Spleen (tissue), 11 donors: ENCODE measurements at regions not wholly inside any gene's neighbourhood (a gene's known extent, or its start where the extent isn't known, plus 50 kb on each side); places are given as distances from the start of the nearest gene placed in this dataset.

Experiments used
- DNase-seq: peaks from one replicate; pipeline ENCODE4 v3.0.0-alpha.2; 2020
- H3K27ac ChIP-seq, 8 donors: fragments of 200-600 bp; sonication (generic) in 7 of 8; 1 replicate in 4 of 8; 2 replicates in 4 of 8; pipeline versions ENCODE4 v1.5.0 to v1.8.0; 2016 to 2021; ENCODE audit warnings: inconsistent platforms in 4 of 8, mild to moderate bottlenecking in 4 of 8, moderate library complexity in 1 of 8
- H3K27me3 ChIP-seq, 7 donors: fragments of 200-600 bp; sonication (generic) in 6 of 7; replicated peaks in 1 of 7; 1 replicate in 4 of 7; 2 replicates in 3 of 7; pipeline versions ENCODE4 v1.5.0 to v1.8.0; 2016 to 2021; ENCODE audit warnings: inconsistent platforms in 3 of 7, mild to moderate bottlenecking in 1 of 7
- H3K36me3 ChIP-seq, 6 donors: fragments of 200-600 bp; sonication (generic) in 5 of 6; 1 replicate in 4 of 6; 2 replicates in 2 of 6; pipeline versions ENCODE4 v1.5.0 to v1.8.0; 2016 to 2021; ENCODE audit warnings: inconsistent platforms in 2 of 6
- H3K4me1 ChIP-seq, 6 donors: fragments of 200-600 bp; sonication (generic) in 5 of 6; 1 replicate in 3 of 6; 2 replicates in 3 of 6; pipeline versions ENCODE4 v1.5.0 to v1.8.0; 2016 to 2021; ENCODE audit warnings: inconsistent platforms in 3 of 6
- H3K4me3 ChIP-seq, 8 donors: fragments of 200-600 bp; sonication (generic) in 7 of 8; 1 replicate in 4 of 8; 2 replicates in 4 of 8; pipeline versions ENCODE4 v1.5.0 to v1.8.0; 2016 to 2021; ENCODE audit warnings: inconsistent platforms in 4 of 8, mild to moderate bottlenecking in 4 of 8, moderate library complexity in 2 of 8
- H3K9me3 ChIP-seq, 8 donors: fragments of 200-600 bp; sonication (generic) in 7 of 8; 1 replicate in 4 of 8; 2 replicates in 4 of 8; pipeline versions ENCODE4 v1.5.0 to v1.8.0; 2016 to 2021; ENCODE audit warnings: inconsistent platforms in 4 of 8
- POLR2A ChIP-seq, 3 donors: fragments of 450-650 bp; IDR thresholded peaks; one replicate each; pipeline ENCODE4 v1.5.1; 2017; ENCODE audit warnings: antibody characterized with exemption in 3 of 3, mild to moderate bottlenecking in 1 of 3
- POLR2AphosphoS5 ChIP-seq, 3 donors: sonication (generic); formaldehyde crosslinking; IDR thresholded peaks; one replicate each; pipeline ENCODE4 v1.5.1; 2017; ENCODE audit warnings: antibody characterized with exemption in 3 of 3
- WGBS, 5 donors: extraction: QIAGEN DNeasy Blood & Tissue Kit in 3 of 5; methylation state at CpG; one replicate each; pipeline versions ENCODE4 v1.1.5 to v1.1.7; 2013 to 2018; 5-methylcytosine and 5-hydroxymethylcytosine counted together
- intact Hi-C: fragments of 100-400 bp; cut with DNase I; formaldehyde crosslinking; loops from one replicate; pipeline ENCODE4 v1.15.0; 2023; ENCODE audit warnings: low total_unique reads
- TF ChIP-seq, protein P1 (sequence below), 11 experiments: fragments of 200-600 bp in 7 of 11; fragments of 450-650 bp in 4 of 11; sonication (generic) in 4 of 11; IDR thresholded peaks in 8 of 11; conservative IDR thresholded peaks in 3 of 11; 1 replicate in 7 of 11; 2 replicates in 4 of 11; pipeline versions ENCODE4 v1.4.0 to v1.8.0; 2016 to 2021; ENCODE audit warnings: antibody characterized with exemption in 11 of 11, inconsistent platforms in 4 of 11, mild to moderate bottlenecking in 1 of 11
- donor health status: healthy with polysubstance abuse.
- donor health status: DM: no; HTN: no; CAD: no; lungs with moderate emphysema.
- donor health status: DM: no; HTN: no; CAD: no.
- donor health status: Bipolar disorder and iron deficiency.
- donor health status: healthy.
- donor health status: DM: no; HTN: no; CAD: no.
- donor health status: DM: yes; HTN: yes; CAD: no.

DNA sequence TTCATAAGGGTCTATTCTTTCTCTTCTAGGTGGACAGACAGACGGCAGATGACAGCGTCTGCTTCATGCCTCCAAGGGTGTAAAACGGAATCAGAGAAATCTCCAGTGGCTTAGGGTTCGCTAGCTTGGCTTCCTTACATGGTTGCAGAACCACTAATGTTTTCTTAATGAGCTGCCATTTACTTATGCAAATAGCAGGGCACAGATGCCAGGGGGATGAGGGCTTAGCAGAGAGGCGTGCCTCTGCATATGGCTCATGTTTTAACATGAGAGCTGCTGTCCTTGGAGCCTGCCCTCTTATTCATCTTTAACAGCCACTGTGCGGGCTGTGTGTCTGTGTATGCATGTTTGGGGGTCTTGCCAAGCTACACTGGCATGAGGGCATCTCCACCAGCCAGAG lies 119.6 kb downstream of the IER5 start:
- DNase-seq: no peak
- TF ChIP-seq POLR2A (IDR thresholded peaks at IDR 0.05): no peak
- Histone ChIP-seq H3K27ac (no peak overlapping the region), H3K4me3 (no peak overlapping the region), H3K27me3 (peaks cover 0 to 41% (median 0%) of the 10 kb centered on the region in 7 donors), H3K9me3 (no peaks in the 10 kb centered on the region), H3K4me1 (no peaks in the 10 kb centered on the region), H3K36me3 (no peaks in the 10 kb centered on the region)
- intact Hi-C loops: no loop called here
- WGBS, 5 donors: 80 to 91% (median 88%) methylated on average over 6 of the region's 6 CpGs

DNA sequence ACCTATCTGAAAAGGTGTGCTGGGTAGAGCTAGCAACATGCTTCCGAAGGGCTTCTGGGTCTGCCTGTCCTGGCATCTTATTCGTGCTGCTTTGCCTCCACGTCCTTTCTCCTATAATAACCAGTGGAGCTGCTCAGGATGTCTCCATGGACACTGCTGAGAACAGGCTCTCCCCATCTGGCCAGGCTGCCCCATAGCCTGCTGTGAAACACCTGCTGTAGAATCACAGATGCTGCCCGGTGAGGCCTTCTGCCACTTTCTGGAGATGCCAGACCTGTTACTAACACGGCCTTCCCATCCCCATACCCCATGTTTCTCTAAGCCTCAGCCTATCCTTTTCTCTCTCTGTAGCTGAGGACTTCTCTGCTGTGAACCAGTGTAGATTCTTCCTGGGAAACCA lies 120.5 kb downstream of the IER5 start:
- Histone ChIP-seq H3K4me3 (no peak overlapping the region), H3K27me3 (peaks cover 0 to 50% (median 0%) of the 10 kb centered on the region in 7 donors), H3K9me3 (no peaks in the 10 kb centered on the region), H3K27ac (no peak overlapping the region), H3K36me3 (no peaks in the 10 kb centered on the region), H3K4me1 (no peaks in the 10 kb centered on the region)
- DNase-seq: no peak
- 77 to 92% (median 89%) methylated on average over 5 of the region's 5 CpGs for WGBS, 5 donors
- TF ChIP-seq POLR2A (IDR thresholded peaks at IDR 0.05): no peak
- intact Hi-C loops: no loop called here

GRCh38 chr1:181213056-181213455 lies 124.6 kb downstream of the IER5 start:
- no peak for DNase-seq

DNA sequence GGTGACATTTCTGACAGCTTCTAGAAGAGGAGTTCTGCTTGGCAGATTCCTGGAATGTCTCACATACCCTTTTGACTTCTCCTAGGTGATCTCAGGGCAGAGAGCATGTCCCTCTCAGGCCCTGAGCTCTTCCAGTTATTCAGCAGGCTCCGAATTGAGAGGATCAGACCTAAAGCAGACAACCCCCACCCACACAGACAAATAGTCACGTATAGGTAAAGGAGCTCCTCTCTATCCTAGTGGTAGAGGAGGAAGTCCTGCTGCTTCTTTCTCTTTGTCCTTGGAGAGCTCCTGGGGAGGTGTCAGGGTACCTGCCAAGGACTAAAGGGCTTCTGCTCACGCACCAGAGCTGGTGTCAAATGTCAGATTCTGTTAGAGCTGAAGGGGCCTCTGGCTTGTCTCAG lies 128.1 kb downstream of the IER5 start:
- intact Hi-C loops: no loop called here
- Histone ChIP-seq H3K9me3 (no peaks in the 10 kb centered on the region), H3K4me3 (no peak overlapping the region), H3K36me3 (no peaks in the 10 kb centered on the region), H3K4me1 (no peaks in the 10 kb centered on the region), H3K27me3 (peaks cover 0 to 43% (median 0%) of the 10 kb centered on the region in 7 donors), H3K27ac (no peak overlapping the region)
- TF ChIP-seq, protein P1, sequence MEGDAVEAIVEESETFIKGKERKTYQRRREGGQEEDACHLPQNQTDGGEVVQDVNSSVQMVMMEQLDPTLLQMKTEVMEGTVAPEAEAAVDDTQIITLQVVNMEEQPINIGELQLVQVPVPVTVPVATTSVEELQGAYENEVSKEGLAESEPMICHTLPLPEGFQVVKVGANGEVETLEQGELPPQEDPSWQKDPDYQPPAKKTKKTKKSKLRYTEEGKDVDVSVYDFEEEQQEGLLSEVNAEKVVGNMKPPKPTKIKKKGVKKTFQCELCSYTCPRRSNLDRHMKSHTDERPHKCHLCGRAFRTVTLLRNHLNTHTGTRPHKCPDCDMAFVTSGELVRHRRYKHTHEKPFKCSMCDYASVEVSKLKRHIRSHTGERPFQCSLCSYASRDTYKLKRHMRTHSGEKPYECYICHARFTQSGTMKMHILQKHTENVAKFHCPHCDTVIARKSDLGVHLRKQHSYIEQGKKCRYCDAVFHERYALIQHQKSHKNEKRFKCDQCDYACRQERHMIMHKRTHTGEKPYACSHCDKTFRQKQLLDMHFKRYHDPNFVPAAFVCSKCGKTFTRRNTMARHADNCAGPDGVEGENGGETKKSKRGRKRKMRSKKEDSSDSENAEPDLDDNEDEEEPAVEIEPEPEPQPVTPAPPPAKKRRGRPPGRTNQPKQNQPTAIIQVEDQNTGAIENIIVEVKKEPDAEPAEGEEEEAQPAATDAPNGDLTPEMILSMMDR (IDR thresholded peaks at IDR 0.05 in 8 of 11, conservative IDR thresholded peaks at IDR 0.05 in 3 of 11): no peak
- 24 to 45% (median 33%) methylated on average over 3 of the region's 3 CpGs for WGBS, 5 donors
- DNase-seq: no peak

More at GRCh38 chr1:181213056-181213455, 124.6 kb downstream of the IER5 start:
- intact Hi-C loops: no loop called here
- Histone ChIP-seq H3K4me1 (no peaks in the 10 kb centered on the region), H3K4me3 (no peak overlapping the region), H3K27ac (no peak overlapping the region), H3K27me3 (peaks cover 0 to 51% (median 0%) of the 10 kb centered on the region in 7 donors), H3K9me3 (no peaks in the 10 kb centered on the region), H3K36me3 (no peaks in the 10 kb centered on the region)
- WGBS, 5 donors: 64 to 80% (median 71%) methylated on average over 3 of the region's 3 CpGs
- TF ChIP-seq, protein P1 (IDR thresholded peaks at IDR 0.05 in 8 of 11, conservative IDR thresholded peaks at IDR 0.05 in 3 of 11): no peak

DNA sequence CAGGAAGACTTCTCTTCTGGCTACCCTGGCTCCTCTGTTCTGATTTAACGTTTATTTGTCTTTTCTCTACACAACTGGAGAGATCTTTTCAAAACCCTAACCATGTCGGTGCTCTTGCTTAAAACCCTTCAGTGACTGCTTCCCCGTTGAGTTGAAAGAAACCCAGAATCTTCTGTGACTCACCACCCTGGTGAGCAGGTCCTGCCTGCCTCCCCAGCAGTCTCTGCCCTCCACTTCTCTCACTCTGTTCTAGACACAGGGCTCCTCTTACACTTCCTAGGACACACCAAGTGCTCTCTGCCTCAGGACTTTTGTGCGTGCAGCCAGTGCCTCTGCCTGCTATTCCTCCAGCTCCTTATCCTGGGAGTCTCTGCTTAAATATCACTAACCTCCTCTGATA lies 131.4 kb downstream of the IER5 start:
- H3K4me1 ChIP-seq: no peaks in the 10 kb centered on the region
- no peak overlapping the region for H3K4me3 ChIP-seq
- H3K27me3 ChIP-seq: peaks cover 0 to 17% (median 0%) of the 10 kb centered on the region in 7 donors
- intact Hi-C loops: no loop called here
- 76 to 85% (median 80%) methylated on average over 4 of the region's 4 CpGs for WGBS, 5 donors
- H3K36me3 ChIP-seq: no peaks in the 10 kb centered on the region
- H3K27ac ChIP-seq: no peak overlapping the region
- TF ChIP-seq, protein P1 (IDR thresholded peaks at IDR 0.05 in 8 of 11, conservative IDR thresholded peaks at IDR 0.05 in 3 of 11): no peak
- TF ChIP-seq POLR2A (IDR thresholded peaks at IDR 0.05): no peak
- no peak for TF ChIP-seq POLR2AphosphoS5 (IDR thresholded peaks at IDR 0.05)
- no peak for DNase-seq
- H3K9me3 ChIP-seq: peaks cover 0 to 6% (median 0%) of the 10 kb centered on the region in 8 donors
